ENCODE measurements at regions not wholly inside any gene's neighbourhood (a gene's known extent, or its start where the extent isn't known, plus 50 kb on each side); places are given as distances from the start of the nearest gene placed in this dataset.

DNA sequence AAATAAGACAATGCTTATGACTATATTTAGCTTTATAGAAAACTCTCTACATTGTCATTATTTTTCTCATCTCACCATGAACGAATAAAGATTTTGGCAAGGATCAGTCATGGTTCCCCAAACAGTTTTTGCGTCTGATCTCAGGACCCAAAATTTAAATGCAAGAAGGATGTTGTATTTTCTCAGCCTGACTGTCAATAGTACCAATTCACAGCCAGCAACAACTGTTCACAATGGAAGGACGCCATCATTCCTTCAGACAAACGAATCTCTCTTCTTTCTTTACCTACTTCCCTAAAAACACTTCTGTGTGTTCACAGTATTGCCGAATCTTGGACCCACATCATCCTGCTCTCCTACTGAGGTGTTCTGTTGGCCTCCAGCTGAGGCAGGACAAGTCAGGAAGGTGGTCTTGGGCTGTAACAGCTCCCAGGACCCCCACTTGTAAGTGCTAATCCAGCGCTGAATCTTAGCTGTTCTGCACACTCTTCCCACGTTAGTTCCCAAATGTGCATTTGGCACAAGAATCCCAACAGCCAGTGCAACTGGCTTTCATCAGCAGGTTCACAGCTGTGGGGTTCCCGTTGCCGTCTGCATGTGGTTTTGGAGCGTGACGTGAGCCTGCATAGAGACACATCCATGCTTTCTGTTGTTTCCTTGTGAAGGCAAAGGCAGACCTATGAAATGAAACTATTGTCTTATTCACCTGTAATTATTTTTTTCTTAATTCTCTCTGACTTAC, 600.0 kb downstream of the QKI start:
- no peak for DNase-seq

DNA sequence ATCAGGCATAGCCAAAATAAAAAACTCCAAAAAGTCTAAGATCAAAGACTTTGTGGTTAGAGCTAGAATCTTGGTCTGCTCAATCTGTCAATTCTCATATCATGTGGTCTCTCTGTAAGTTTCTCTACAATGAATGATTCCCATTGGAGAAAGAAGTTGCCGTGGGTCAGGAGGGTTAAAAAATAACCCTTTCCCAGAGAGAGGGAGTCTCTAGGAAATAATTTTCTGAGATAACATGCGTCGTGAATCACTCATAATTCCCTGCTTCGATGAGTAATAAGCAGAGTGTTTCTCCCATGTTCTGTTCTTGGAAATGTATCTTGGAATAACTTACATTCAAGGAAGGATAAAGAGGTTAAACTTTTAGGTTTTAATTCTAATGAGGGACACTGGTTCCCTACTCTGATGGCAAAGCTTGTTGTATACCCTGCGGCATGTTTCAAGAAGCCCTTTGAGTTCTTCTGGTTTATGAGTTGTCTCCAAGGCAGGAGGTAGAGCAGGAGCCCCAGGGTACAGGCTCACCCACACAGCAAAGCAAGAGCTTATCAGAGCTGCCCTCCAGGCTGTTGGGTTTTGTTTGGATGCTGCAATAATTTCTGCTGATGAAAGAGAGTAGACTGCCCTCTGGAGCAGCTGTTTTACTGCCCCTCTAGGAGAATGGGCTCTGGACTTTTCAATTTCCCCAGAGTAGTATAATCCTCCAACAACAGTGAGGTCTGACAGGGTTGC, 599.1 kb downstream of the QKI start:
- no peak for DNase-seq

DNA sequence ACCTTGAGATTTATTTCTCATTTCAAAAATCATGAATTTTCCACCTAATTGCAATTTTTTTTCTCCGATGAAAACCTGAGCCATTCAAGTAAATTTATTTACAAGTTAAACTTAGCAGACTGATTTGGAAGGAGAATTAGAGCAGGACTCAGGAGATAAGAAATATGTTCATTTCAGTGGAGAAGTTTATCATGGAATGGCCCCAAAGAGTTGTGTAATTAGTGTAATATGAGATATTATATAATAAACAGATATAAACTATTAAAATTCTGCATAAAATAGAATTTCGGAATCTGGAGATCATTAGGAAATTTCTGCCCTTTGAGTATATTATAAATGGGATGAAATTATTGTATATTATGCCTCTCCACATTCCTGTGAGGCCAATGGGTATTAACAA, 596.8 kb downstream of the QKI start:
- no peak for DNase-seq

DNA sequence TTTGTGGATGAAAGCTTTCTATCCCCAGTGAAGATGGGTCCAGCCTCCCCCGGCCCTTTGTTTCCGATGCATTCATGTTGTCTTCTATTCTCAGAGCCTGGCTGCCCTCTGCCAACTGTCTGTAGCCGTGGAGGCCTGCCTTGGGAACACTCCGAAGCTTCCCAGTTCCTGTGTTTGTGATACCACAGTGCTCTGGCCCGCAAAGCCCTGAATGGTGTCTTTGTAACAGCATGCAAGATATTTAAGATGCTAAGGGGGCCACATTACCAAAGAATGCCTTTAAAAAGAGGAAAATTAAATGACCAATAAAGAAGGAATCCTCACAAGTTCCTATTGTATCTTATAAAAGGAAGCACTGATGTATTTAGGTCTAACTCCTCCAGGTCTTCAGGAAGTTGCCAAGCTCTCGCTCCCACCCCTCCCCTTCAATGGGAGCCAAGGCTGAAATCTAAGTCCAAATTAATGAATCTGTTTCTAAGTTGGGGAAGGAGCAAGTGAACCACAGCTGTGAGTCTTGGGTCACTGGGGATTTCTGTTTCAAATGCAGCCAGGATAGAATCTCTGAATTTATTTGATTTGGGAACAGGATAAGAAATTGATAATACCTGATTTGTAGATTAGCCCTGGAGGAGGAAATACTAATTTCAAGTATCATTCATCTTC, 596.1 kb downstream of the QKI start:
- DNase-seq: no peak

DNA sequence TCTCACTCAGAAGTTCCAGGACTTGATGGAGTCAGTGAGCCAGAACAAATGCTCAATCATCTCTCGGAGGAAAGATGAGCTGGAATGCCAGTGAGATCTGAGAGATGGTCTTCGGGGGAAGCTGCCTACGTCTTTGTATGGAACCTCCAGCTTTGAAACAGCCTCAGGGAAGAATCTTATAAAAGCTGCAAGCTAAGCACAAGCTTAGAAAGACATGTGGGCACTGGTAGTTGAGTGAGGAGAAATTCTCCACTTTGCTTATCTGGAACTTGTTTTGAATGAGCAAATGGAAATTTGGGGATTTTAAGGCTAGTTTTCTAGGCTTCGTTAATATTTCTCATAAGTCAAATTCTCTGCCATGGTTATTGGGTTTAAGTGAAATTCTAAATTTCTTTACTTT, 594.4 kb downstream of the QKI start:
- no peak for DNase-seq

DNA sequence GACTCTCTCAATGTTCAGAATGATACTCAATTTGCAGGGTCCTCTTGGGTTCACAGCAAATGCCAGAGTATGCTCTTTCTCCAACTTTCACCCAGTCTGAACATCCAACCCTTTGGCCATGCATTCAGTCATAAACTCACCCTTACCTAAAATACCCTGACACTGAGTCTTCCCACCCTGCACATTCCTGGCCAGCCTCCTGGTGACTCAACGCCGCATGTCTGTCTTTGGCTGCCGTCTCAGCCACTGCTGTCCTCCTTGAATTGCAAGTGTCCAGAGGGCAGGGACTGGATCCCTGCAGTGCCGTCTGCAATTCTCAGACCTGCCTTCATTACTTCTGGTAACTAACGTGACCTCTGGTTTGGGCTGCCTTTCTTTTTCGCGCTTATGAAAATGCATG, 593.4 kb downstream of the QKI start:
- DNase-seq: no peak

DNA sequence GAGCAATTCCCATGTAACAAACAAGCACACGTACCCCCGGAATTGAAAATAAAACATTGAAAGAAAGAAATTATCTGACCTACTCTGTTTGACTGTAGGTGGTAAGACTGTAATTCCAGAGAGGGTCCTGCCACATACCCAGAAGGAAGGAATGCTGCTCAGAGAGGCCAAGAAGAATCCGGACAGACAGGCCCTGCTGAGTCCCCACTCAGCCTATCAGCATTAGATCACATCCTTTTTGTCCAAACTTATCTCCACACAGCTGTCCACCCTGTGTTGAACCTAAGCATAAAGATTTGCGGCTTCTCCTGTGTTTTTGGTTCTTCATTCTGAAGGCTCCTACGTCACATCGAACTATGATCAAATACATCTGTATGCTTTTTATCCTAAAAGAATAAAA, 591.9 kb downstream of the QKI start:
- no peak for DNase-seq

DNA sequence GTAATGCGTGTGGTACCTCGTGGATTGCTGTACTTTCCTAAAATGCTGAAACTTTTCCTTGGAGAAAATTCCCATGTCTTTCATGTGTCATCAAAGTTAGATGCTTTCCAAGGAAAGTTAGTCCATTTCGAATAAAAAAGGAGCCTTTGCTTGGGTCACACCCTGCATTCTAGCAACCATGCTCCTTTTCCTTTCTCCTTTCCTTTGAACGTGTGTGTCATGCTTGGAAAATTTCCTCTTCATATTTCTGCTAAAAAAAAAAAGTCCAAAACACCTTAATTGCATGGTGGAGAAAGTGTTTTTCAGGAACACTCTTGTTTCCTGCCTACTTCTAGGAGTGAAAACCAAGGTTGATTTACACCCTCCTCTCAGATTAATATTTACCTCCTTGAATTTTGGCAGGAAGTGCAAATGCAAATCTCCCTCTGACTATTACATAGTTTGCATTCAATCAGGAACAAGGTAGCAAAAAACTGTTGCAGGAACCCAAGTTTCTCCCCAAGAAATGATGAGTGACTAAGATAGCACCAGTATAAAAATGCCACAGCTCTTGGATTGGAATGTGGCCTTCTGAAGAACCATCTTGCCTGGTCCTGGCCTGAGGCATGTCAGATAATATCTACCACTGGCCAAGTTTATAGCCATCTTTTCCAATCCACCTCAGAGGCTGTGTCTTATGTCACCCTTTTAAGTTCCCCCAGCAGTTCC, 590.6 kb downstream of the QKI start:
- DNase-seq: no peak

DNA sequence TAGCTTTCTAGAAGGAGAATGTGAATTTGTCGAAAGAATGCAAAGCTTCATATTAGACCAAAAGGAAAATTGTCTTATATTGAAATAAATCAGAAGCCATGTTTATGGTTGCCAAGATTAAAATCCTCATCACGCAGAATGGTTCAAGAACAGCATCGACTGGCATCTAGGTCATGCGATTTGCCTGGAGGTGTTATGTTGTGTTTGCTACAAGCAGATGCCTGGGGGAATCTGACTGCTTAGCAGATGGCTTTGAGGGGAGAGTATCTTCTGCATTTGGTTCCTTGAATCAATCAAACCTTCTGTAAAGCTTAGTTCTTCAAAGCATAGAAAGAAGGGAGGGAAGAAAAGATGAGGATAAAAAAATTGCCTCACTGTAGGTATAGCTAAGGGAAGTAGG, 585.8 kb downstream of the QKI start:
- no peak for DNase-seq

DNA sequence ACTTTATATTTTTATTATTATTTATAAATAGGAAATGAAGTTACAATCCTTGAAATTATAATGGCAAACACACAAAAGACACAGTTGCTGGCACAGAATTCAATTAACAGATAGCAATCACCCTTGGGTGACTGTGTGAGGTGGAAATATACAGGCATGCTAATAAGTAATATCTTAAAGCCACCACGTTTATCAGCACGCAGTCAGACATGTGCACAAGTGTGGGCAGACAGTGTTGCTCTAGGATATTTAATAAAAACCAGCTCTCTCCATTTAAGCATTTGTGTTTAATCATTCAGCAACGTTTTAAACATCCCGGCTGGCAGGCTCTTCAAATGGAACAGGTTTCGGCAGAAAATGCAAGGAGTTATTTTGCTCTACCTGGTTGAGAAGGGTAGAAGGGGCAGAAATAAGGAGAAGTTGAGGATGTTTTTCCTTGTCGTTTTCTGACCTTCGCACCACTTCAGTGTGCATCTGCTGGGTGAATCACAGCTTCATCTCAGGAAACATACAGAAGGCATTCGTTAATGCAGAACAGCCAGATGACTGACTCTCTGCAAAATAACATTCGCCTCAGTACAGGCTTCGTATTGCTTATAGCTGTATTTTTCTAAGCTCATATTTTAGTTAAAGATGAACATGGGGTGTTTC, 585.1 kb downstream of the QKI start:
- DNase-seq: no peak

DNA sequence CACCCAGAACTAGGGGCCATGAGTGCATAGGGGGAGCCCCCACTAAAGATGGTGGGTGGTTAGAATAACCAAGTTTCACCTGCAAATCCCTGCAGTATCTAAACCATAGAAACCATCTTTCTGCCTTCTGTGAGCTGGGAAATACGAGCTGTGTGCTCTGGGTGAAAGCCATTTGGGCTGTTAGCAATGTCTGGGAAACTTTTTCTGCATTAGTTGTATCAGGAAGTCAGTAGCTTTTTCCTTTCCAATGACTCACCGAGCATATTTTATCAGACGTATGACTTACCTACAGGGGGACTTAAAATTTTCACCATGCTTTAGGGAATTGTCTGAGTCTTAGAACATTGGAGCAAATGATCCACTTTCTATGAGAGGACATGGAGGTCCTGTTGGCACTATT, 584.0 kb downstream of the QKI start:
- no peak for DNase-seq

DNA sequence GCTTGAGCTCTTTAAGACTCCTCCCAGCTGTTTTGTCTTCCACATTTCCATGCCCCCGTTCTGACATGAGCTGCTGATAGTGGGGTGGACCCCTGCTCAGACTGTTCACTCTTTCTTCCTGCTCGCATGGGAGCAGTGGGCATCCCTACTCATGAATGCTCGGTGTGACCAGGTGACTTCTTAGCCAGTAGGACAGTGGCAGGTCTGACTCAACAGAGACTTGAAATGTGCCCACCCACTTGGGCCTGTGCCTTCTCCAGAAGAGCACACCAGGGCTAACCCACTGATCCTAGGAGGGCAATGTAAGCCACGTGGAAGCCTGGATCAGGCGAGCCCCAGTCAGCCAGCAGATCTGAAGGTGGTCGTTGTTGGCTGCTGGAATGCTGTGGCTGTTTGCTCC, 582.0 kb downstream of the QKI start:
- DNase-seq: no peak

DNA sequence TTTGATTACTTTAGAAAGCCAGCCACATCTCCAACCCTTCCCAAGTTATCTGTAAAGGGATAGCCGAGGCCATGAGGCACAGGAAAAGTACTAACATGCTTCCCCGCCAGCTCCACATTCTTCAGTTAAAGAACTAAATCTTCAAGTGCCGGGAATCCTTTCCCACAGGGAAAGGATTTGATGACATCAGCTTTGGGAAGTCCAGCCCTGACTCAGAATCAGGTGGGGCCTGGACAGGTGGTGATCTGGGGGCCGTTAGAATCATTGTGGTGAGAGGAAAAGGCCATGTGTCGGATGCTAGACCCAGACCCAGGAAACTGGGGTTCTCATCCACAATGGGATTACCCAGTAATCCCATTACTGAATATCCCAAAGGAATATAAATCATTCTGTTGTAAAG, 580.0 kb downstream of the QKI start:
- no peak for DNase-seq

DNA sequence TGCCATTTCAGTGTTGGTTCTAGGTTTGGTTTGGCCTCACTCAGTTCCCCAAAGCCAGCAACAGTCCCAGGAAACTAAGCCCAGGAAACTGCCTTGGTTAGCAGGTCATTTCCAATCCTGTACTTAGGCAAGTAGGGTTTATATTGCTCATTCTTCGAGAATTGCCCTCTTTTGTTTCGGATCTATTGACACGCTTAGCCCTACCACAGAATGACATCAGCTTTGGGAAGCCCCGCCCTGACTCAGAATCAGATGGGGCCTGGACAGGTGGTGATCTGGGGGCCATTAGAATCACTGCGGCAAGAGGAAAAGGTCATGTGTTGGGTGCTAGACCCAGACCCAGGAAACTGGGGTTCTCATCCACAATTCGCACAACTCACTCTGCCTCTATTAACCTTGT, 578.2 kb downstream of the QKI start:
- no peak for DNase-seq

DNA sequence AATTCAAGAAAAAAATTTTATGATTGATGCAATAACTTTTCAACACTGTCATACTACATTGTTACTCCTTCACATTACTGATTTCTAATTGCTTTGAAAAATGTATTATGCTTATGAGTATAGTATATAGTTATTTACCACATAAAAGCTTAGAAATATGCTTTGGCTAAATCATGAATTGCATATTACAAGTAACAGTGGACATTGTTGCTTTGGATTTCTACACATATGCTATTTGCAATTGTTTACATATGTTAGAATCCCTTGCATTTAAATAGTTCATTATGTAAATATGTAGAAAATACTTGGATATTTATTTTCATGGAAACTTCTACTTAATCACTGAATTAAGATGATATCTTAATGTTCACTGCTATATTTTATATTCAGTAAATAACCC, 577.5 kb downstream of the QKI start:
- no peak for DNase-seq

DNA sequence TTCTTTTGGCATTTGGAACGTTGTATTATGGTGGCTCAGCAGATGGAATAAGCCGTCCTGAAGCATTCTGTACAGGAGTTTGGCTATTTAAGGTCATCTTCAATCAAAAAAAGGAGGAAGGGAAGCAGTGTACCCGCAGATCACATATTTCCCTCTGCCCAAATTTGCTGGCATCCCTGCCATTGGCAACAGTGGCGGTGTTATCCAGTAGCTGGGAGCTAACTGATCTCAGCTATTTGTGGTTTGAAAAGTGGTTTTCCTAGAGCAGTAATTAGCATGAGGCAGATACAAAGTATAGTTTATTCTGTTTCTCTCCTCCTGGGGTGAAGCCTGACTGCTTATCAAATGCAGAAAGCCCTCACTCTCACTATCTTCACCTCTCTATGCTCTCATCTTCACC, 576.8 kb downstream of the QKI start:
- no peak for DNase-seq

DNA sequence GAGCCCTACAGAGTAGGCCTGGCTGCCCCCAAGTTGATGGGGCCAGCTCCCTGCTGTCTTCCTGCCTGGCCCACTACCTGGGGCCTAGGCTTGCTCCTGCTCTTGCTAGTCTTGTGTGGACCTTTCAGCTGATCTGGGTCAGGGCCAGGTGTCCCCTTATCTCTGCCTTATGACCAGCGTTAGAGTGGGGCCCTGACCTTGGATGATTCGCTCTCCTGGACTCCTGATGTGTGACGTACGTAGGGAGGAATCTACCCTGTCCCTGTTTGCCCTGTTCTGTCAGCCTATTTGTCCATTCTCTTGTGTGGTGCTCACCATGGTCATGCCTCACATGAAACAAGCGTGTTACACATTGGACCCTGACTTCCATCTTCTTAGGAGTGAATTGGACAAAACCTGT, 571.8 kb downstream of the QKI start:
- DNase-seq: no peak

DNA sequence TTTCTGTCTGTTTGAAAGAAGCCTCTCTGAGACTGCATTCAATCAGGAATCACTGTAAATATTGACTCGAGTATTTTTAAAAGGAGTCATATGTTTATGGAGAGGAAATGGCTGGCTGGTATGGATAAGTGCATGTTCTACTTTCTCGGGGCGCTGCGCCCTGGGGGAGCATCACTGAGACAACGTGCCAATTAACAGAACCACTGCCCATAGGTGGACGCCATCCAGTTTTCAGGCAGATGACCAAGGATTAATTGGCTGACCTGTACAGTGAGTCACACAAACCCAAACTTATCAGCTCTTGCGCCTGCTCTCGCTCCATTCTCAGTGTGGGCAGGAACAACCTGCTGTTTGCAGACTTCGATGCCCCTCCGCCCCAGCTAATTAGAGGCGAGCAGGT, 571.2 kb downstream of the QKI start:
- DNase-seq: no peak

DNA sequence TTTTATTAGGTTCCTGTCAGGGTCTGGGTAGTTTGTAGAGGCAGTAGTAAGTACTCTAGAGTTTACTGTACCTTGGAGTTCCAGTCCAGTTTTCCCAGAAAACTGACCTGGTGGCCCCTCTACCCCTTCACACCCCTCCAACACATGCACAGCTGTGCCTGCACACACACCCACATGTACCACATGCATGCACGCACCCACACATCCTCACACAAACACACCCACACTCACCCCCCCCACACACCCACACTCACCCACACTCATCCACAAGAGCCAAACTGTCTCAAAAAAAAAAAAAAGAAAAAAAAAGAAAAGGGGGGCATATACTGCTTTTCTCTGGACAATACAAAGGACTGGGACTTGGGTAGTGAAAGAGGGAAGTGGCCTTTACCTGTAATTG, 570.5 kb downstream of the QKI start:
- no peak for DNase-seq

DNA sequence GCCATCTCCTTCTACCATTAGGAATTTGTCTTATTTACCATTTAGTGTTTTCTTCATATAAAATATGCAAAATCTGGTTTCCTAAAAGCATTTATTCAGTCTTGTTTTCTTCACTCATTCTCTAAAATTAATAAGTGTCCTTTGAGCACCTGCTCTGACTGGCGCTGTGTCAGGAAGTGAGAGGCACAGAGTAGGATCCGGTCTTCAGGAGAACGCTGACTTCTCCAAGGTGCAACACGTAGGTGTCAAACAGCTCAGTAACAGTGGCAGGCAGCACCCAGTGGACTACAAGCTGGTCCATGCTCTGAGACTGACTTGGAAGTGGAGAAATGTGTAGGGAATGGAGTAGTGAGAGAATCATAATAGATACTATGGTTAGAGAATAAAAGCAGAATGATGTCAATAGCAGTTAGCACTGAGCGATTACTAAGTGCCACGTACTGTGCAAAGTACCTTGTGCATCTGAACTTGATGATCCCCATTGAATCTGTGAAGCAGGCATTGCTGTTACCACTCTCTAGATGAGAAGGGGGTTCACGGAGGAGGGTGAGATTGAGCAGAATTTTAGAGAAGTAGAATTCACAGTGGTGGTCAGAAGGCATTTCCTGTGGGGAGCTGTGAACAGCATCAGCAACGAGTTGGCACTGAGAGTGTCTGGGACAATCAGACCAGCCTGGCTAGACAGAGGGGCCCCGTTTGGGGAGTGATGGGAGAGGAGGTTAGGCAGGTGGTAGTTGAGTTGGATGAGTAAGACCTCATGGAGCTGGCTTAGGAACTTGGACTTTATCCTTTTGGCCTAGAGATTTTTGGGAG, 569.8 kb downstream of the QKI start:
- DNase-seq: no peak

DNA sequence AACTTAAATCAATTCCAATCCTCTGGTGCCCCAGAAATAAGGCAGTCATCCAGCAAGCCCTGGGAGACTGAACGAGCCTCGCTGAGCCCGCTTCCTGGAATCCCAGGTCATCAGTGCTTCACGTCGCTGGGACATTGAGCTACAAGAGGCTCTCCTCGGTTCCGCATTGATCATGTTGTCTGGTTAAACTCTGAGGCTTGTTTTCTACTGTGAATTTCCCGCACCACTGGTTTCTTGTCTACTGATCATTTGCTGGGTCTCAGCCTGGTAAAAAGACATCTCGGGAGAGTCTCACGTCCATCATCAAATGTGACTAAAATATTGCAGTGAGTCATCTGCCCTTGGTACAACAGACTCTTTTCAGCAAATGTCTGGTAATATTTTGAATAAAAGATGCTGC, 569.2 kb downstream of the QKI start:
- DNase-seq: no peak

DNA sequence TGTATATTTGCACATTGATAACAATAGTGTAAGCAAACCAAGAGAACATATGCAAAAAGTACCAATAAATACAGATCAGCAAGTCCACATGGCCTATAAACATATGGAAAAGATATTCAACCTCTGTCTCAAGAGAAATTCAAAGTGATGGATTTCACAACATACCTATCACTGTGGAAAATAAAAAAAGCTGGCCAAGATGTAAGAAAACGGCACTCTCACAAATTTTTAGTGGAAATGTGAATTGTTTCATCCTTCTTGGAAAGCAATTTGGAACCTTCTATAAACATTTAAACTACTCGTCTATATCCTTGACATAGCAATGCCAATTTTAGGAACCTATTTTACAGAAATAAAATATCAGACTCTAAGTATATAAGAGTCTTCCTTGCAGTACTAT, 559.8 kb downstream of the QKI start:
- DNase-seq: no peak

All from right kidney (tissue), 1 donor.